A673 (cell line): ENCODE measurements at regions not wholly inside any gene's neighbourhood (a gene's known extent, or its start where the extent isn't known, plus 50 kb on each side); places are given as distances from the start of the nearest gene placed in this dataset.

Experiments
- EZH2 ChIP-seq: fragments of 200-600 bp; sonication (generic); IDR thresholded peaks from 2 replicates; pipeline ENCODE4 v1.6.1; 2017; ENCODE audit warnings: borderline replicate concordance, low read depth, mild to moderate bottlenecking, mixed read lengths, antibody characterized with exemption, low read length; ENCODE audit not compliant: poor library complexity, severe bottlenecking
- TF ChIP-seq, protein P1 (sequence below): fragments of 300-800, 200-600 bp; sonication (generic); conservative IDR thresholded peaks from 2 replicates; pipeline ENCODE4 v1.5.1; 2017; ENCODE audit warnings: low read depth, mild to moderate bottlenecking, antibody characterized with exemption, low read length, moderate library complexity, mixed read lengths

DNA sequence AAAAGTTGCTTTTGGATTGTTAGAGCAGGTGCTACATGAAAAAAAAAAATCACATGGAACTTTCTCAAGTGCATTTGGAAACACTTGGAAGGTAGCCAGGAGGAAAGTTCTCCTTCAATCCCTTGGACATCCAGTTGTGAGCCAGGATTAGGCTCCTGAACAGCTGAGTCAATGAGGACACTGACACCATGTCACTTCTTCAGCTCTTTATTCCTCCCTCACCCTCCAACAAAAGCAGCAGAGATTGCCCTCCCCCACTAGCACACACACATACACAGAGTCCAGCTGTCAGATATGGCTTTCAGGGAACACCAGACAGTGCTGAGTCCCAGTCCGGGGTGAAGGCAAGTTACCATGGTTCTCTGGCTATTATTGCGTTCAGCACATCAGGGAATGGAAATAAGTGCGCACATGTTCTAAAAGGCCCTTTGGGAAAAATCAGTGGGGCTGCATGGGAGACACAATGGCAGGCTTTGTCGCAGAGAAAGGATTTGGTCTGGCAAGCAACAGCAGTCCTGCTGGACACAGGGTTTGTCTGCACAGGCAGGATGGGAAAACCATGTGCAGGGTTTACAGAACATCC lies 124.7 kb upstream of the MARCKS start:
- no peak for TF ChIP-seq EZH2
- TF ChIP-seq, protein P1, sequence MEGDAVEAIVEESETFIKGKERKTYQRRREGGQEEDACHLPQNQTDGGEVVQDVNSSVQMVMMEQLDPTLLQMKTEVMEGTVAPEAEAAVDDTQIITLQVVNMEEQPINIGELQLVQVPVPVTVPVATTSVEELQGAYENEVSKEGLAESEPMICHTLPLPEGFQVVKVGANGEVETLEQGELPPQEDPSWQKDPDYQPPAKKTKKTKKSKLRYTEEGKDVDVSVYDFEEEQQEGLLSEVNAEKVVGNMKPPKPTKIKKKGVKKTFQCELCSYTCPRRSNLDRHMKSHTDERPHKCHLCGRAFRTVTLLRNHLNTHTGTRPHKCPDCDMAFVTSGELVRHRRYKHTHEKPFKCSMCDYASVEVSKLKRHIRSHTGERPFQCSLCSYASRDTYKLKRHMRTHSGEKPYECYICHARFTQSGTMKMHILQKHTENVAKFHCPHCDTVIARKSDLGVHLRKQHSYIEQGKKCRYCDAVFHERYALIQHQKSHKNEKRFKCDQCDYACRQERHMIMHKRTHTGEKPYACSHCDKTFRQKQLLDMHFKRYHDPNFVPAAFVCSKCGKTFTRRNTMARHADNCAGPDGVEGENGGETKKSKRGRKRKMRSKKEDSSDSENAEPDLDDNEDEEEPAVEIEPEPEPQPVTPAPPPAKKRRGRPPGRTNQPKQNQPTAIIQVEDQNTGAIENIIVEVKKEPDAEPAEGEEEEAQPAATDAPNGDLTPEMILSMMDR, result no peak
